Activated naive CD4-positive, alpha-beta T cell treated with Interleukin-2 at 50 U/mL for 16 hours (primary cell): ENCODE measurements at regions not wholly inside any gene's neighbourhood (a gene's known extent, or its start where the extent isn't known, plus 50 kb on each side); places are given as distances from the start of the nearest gene placed in this dataset.

ENCODE experiments used
- DNase-seq: peaks from one replicate; pipeline ENCODE4 v3.0.0-alpha.2; 2020

DNA sequence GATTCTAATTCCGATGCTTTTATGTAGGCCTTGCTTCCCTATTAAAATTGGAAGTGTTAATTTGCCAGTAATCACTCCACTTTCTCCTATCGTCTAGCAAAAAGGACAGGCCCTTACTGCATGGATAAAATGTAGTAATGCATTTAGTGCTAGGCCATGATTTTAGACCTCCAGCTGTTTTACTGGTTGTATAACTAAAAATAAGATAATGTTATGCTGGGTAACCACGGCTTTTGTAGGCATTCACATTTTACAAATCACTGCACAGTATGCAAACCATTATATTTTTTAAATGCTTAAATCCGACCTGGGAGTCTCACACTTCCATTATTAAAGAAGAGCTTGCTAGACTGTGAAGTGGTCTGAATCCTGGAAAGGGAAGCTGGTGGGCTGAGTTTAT lies 179.5 kb downstream of the TFAP2A start:
- DNase-seq = no peak

DNA sequence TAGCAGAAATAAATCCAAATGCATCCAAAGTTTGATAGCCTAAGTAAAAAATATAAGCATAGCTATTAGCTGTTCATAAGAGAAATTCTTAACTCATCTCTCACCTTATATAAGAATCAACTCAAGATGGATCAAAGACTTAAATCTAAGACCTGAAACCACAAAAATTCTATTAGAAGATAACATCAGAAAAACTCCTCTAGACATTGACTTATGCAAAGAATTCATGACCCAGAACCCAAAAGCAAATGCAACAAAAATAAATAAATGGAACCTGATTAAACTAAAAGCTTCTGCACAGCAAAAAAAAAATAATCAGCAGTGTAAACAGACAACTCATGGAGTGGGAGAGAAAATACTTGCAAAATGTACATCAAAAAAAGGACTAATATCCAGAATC lies 184.3 kb downstream of the TFAP2A start:
- DNase-seq = no peak

DNA sequence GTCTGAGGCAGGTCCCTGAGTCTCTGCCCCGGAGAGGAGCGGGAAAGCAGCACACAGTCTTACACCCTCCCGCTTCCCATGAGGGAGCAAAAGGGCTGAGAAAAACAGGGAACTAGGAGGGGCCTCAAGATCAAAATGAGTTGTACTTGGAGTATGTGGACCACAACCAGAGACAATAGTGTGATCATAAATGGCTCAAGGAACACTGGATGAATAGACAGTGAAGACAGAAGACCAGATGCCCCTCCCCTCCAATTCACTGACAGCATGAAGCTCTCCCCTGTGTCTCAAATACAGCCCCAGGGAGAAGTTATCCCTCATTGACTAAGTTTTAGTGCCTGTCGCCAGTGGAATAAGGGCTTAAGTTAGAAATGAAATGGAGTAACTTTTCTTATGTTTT lies 191.0 kb downstream of the TFAP2A start:
- no peak for DNase-seq

DNA sequence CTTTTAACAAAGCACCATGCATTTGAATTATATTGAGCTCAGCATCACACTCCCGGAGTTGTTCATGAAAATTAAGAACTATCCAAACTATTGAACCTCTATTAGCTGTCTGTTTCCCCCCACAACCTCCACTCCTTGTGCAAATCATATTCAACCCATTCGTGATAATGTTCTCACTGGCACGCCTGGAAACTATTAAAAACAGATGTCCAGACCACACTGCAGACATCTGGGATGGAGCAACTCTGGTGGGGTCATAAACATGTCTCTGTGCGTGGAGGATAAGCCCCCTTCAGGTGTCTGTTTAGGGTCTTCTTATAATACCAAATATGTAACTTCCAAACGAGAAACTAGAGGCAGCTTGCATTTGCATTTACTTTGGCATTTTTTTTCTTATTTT lies 193.7 kb downstream of the TFAP2A start:
- DNase-seq = no peak

DNA sequence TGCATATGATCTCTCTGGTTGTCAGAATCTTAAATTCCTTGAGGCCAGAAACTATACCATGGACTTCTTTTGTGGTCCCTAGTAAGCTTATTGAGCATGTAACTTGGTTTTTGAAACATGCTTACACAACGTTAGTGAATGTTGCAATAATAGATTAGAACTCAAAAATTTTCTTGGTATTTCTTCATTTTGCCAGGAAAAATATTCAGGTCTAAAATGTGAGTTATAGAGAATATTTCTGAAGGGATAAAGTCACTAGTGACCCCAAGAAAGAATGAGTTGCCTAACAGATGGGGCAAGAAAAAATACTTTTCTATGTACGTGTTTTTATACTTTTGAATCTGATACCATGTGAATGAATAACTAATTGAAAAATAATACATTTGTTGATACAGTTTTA lies 195.4 kb downstream of the TFAP2A start:
- DNase-seq = no peak

DNA sequence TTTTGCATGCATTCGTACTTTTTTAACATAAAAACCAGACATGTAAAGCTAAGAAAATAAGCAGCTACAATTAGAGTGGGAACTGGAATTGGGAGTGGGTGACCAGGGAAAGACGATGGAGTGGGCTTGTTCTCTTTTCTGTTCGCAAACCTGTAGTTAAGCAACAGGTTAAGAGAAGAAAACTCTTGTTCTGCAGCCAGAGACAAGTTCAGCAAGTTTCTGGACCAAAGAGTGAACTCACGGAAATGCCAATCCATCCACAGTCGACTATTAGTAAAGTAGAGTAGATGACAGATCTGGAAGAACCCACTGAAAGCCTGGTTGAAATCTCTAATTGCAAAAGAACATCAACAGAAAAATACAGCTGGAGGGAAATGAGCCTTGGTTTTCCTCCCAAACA lies 197.8 kb downstream of the TFAP2A start:
- no peak for DNase-seq

DNA sequence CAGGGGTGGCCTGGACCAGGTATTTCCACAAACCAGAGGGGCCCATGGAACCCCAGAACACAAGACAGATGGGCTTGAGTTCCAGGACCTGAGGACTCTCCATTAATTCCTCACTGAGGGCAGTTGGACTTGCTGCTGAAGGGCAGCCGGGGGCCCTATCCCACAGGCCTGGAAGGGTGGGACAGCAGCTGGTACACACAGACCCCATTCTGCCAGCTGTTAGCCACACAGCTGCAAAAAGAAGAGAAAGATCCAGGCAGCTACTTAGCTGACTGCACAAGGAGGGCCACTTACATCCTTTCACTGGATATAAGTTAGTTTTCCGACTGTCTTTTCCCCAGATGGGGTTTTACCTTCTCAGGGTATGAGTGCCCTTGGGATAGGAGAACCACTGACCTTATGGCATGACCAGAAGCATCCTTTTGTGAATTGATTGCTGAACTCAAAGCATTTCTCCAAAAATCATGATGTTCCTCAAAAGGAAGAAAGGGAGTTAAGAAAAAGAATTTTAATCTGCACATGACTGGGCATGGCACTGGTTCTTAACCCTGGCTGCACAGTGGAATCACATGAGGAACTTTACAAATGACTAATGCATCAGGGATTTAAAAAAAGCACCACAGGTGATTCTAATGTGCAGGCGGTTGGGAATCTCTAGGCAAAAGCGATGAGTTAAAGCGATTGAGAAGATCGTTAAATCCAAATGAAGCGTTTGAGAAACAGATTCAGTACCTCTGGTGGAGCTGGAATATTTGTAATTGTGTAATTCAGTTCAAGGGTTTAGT lies 199.4 kb downstream of the TFAP2A start:
- DNase-seq = no peak

DNA sequence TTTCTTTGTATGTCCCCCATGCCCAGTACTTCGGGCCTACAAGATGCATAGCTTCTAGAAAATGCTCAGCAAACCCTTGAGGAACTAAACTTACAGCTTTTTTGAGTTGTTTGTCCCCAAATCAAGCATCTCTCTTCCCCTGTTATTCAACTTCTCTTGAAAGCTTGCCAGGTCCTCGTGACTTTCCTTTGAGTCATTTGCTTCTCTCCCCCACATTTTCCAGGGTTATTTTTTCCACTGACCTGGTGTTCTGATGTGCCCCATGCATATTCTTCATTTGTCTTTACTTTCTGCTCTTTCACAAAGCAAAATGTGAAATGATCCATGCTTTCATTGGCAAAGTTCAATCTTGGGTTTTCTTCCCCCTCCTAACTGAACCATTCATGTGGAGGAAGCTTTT lies 204.8 kb downstream of the TFAP2A start:
- DNase-seq = no peak

DNA sequence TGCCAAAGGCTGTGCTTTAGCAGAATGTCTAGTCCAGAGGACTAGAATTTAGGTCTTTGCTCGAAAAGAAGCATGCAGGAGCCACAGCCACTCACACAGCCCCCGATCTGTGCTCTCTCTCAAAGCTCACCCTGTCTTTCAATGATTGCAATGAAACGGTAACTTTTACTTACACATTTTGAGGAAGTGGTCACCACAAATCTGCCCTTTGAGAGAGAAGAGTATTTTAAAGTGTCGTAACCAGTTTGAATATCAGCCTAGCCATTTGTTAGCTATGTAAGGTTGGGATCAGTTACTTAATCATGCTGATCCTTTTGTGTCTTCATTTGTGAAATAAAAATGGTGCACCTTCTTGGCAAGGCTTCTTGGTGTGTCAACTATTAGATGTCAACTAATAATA lies 209.0 kb downstream of the TFAP2A start:
- DNase-seq = no peak

DNA sequence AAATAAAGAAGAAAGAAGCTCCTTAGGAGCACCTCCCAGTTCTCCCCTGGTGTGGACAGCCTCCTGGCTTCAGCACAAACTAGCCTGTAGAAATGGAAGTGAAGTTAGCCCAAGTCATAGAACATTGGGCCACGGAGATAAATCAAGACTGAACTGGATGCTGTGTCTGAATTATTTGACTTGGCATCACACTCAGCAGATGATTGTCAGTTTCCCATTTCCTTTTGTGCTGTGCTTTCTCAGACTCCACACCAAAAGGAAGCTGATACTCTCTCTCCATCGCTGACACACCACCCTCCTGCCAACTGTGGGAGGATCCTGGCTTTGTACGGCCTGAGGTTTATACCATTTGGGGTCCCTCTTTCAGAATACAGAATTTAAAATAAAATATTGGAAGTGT lies 209.8 kb downstream of the TFAP2A start:
- DNase-seq = no peak

DNA sequence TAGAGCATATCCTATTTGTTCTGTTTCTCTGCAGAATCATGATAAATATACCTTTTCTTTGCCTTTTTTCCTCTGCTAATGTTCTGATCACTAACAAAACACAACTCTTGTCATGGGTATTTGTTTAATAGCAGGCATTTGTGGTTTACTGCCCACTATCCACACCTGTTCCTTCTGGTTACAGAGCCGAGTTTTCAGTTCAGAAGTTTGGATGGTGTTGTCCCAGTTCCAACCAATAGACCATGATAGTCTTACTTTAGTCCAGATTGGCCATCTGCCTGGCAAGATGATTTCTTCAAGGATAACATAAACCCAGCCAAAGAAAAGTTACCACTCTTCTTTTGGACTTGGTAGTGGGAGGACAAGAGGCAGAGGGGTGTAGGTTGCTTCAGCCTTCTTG lies 211.2 kb downstream of the TFAP2A start:
- no peak for DNase-seq

DNA sequence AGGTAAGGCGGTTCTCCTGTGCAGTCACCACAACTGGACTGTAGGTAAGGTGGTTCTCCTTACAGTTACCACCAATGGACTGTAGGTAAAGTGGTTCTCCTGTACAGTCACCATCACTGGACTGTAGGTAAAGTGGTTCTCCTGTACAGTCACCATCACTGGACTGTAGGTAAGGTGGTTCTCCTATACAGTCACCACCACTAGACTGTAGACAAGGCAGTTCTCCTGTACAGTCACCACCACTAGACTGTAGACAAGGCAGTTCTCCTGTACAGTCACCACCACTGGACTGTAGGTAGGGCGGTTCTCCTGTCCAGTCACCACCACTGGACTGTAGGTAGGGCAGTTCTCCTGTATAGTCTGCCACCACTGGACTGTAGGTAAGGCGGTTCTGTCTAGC lies 212.3 kb downstream of the TFAP2A start:
- no peak for DNase-seq

DNA sequence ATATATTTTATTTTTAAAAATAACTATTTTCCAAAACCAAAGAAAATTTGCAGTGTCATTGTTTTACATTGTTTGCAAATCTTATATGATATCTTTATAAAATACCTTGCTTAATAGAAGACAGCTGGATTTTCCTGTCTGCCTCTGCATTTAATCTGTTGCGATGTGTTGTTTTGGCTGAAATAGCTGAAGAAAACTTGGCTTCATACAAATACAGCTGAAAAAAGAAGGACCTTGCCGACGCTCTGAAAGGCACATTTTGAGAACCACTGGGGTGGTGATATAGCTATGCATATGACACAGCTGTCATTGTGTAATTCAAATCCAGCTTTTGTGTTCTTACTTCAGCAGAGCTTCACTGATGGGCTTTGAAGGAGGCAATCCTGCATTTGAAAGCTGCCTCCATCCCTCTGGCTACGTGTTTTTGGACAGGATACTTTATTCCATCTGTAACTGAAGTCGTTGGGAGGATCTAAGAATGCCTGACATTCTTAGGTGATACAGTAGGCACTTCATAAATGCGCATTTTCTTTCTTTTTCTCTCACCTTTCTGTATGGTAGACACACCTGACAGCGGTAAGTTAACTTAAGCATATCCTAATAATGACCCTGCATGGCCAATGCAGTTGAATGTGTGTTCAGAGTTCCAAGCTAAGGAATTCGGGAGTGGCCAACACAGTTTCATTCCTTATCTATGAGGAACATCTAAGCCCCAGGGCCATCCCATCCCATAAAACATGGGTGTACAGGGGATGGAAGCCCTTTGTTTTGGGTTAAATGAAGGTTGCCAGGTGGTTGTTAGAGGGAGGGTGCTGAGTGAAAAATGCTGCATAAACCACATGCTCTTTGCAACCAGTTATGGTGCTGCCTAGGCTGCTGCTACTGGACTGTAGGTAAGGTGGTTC lies 213.0 kb downstream of the TFAP2A start:
- DNase-seq = no peak

DNA sequence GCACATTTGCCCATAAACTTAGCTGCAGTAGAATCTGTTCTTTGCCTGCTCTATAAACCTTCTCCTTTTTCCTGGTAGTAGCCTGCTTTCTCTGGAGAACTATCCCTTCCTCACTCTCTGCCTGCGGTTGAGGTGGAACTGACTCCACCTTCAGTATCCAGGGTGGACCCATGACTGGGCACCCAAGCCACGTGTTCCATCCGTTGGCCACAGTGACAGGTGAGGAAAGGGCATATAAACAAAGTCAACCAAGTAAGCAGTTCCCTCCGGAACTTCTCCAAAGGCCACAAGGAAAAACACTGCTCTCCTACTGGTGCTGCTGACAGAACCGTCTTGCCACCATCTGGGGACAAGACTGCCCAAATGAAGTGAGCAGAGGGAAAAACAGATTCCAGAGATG lies 218.8 kb downstream of the TFAP2A start:
- no peak for DNase-seq

DNA sequence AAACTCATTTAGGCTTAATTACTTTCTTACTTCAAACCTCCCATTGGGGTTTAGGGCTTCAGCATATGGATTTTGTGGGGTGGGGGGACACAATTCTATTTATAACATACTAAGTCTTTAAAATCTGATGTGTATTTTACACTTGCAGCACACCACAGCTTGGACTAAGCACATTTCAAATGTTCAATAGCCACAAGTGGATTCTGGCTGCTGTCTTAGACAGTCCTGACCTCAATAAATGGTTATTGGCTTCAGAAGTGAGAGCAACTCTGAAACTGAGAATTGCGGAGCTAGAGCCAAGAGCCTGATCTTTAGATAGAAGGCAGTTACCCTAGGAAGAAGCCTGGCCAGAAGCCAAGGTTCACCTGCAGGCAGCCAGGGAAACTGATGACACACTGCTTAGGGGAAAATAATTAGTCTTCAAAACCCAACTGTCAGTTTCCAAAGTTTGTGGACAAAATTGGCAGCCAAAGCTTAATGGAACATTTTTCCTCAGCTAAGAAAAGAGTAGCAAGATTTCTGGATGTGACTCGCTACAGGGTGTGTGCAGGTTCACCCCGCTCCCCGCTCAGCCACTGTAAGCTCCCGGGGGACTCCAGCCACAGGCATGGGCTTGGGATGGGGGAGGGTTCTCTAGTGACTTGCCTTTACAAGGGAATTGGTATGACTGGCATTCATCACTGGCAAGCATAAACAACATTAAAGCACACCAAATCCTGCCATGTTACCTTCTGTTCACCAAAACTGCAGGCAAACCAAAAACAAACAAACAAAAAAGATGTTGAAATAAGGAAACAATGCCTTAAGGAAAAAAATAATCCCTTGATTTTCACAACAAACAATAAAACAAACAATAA lies 219.8 kb downstream of the TFAP2A start:
- DNase-seq = no peak

DNA sequence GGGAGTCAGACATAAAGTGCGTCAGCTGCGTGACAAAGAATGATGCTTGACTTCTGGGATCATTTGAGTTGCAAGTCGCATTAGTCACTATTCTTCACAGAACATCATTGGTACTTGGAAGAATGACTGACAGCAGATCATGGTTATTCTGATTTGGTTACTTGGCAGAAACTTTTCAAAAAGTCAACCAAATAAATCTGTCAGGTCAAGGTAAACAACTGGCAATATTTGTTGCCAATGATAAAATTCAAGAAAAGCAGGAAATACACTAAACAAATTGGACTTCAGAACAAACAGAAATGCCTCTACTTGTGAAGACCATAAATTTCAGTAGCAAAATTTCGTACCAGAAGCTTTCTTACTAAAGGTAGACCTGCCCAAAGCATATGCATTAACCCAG lies 221.6 kb downstream of the TFAP2A start:
- no peak for DNase-seq

DNA sequence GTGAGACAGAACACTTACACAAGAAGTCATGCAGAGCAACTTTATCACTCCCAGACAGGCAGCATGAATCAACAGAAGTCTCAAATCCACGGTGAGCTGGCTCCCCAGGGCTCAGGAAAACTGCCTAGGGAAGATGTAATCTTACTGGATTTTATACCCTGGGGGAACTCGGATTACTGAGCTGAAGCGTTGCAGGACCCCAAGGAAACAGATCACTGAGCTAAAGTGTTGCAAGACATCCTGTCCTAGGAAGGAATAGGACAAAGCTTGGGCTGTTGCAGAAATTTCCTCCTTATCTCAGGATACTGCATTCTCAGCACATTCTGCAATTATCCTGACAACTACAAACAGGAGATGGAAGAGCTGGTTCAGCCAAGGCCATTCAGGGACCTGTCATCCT lies 224.8 kb downstream of the TFAP2A start:
- DNase-seq = no peak

DNA sequence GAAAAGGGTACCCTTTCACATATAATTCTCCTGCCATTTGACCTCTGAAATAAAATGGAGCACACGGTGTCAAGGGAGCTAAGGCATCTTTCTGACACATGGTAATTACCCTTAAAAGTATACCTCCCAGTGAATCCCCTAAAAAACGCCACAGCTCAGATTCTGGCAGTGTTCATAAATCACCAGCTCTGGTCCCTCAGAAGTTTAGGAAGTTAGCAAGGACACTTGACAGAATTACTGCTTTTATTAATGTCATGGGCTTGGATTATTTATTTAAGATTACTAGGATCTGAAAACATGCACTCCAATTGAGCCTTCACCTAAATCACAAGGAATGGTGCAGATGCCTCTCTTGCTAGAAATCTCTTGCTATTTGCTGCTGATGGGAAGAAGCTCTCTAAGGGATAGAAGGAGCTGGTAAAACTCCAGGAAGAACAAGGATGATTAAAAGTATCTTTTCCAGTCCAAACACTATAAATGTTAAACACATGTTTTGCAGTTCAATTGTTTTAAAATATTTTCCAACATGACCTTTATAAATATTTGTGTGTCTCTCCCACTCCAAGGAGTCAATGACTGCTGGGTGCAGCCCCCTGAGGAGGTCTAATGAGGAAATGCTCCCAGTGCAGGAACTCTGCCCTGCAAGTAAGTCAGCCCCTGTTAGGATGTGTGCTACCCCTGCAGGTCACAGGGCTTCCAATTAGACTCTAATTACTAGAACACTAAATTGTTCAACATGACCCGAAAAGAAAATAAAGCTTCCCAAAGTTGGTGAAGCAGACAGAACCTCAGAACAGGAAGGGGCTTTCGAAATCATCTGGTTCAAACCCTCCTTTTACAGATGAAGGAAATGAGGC lies 230.3 kb downstream of the TFAP2A start:
- no peak for DNase-seq

DNA sequence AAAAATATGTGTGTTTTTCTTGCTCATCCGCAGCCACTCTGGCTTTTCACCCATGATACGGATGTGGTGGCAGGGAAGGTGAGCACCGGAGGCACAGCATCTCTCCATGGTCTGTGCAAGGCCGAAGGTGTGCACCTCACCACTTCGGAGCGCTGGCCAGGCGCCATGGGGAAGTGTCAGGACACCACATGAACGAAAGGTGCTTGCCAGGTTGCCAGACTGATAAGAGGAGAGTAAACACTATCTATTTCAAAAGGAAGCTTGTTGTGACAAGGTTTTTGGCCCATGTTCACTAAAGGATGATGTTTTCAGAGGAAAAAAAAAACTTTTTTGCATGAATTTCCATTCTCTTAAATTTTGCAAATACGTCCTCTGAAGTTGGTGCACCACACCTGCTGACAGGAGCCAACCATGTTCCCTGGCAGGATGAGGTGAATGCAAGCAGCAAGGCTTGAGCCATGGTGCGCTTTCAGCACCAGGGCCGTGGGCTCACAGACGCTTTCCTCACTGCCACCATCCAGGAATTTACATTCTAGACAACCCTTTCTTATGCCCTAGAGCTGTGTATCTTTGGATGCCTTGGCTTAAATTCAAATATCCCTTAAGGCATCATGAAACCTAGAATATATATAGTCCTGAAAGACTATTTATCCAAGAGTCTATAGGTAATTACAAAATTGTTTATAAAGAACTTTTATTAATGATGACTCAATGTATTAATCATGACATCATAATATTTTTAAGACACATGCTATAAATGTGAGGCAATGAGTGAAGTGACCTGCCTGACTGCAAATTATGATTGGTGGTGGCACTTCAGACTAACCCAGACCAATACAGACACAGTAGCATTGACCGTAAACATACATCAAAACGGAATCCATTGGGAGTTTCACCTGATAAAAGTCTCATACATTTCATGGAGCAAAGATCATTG lies 234.5 kb downstream of the TFAP2A start:
- no peak for DNase-seq

DNA sequence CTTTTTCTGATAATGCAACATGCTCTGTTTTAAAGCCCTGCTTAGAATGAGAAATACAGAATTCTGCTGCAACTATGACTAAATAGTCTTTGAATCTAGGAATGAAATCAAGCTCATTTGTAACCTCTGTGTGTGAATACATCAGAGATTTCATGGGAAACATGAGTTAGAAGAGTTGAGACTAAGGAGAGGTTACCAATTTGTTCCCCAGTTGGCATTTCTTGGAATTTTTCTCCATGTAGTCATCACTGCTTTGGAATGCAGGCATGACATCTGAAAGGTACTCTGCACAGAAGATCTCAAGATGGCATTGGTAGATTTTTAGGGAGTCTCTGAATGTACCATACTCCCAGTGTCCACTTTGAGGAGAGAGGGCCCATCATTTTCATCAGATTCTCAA lies 237.2 kb downstream of the TFAP2A start:
- no peak for DNase-seq

DNA sequence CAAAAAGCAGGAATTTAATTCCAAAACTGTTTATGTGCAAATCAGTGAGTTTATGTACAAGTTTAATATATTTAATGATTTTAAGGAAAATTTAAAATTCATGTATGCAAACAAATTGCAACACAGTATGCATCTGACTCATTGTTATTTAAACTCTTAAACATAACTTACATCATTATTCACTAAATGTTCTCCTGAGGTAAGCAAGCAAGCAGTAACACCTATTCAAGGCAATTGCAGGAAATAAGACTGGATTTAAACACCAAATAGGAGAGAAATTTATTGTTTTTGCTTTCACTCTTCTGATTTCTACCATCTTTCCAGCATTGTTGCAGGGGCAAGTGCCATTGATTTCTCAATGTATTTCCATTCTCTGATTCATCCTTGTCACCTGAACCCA lies 239.5 kb downstream of the TFAP2A start:
- DNase-seq = no peak
